ENCODE measurements at regions not wholly inside any gene's neighbourhood (a gene's known extent, or its start where the extent isn't known, plus 50 kb on each side); places are given as distances from the start of the nearest gene placed in this dataset.

DNA sequence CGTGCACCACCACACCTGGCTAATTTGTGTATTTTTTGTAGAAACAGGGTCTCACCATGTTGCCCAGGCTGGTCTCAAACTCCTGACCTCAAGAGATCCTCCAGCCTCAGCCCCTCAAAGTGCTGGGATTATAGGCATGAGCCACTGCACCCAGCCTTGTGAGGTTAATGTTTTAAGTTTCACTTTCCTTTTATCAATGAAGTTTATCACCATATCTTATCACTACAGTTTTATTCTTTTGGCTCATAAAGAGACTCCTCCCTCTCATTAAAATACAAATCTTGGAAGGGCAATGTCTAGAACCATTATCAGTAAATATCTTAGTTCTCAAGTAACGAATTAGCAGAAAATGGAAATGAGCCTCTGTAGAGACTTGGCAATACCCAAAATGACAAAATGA lies 173.8 kb downstream of the BCL11A start:
- intact Hi-C loops (cut with DNase I): no loop called here
- Histone ChIP-seq H3K36me3 (no peaks in the 10 kb centered on the region), H3K4me1 (ENCODE audit: insufficient read depth) (no peaks in the 10 kb centered on the region), H3K4me3 (no peak overlapping the region), H3K9me3 (no peaks in the 10 kb centered on the region), H3K27ac (no peak overlapping the region), H3K27me3 (no peaks in the 10 kb centered on the region)
- WGBS, 3 donors: 85 to 98% (median 88%) methylated on average over 2 of the region's 2 CpGs
- TF ChIP-seq, protein P1, sequence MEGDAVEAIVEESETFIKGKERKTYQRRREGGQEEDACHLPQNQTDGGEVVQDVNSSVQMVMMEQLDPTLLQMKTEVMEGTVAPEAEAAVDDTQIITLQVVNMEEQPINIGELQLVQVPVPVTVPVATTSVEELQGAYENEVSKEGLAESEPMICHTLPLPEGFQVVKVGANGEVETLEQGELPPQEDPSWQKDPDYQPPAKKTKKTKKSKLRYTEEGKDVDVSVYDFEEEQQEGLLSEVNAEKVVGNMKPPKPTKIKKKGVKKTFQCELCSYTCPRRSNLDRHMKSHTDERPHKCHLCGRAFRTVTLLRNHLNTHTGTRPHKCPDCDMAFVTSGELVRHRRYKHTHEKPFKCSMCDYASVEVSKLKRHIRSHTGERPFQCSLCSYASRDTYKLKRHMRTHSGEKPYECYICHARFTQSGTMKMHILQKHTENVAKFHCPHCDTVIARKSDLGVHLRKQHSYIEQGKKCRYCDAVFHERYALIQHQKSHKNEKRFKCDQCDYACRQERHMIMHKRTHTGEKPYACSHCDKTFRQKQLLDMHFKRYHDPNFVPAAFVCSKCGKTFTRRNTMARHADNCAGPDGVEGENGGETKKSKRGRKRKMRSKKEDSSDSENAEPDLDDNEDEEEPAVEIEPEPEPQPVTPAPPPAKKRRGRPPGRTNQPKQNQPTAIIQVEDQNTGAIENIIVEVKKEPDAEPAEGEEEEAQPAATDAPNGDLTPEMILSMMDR (IDR thresholded peaks at IDR 0.05): no peak
- TF ChIP-seq EP300 (IDR thresholded peaks at IDR 0.05) (no peak), POLR2A (IDR thresholded peaks at IDR 0.05) (no peak)
- no peak for DNase-seq

DNA sequence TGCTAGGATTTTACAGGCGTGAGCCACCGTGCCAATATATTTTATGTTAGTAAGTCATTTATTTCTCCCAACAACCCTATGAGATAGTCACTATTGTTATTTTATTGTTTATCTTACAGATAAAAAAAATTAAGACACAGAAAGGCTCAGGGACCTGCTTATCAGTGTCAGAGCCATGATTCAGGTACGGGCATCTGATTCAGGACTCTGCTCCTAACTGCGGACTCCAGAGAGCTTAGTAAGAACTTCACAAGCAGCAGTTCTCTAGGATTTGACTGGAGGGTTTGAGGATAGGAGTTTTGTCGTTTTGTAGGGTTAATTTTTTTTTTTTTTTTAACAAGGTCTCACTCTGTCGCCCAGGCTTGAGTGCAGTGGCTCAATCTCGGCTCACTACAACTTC lies 174.2 kb downstream of the BCL11A start:
- no peaks in the 10 kb centered on the region for H3K36me3 ChIP-seq
- no peaks in the 10 kb centered on the region for H3K4me1 ChIP-seq (ENCODE audit: insufficient read depth)
- TF ChIP-seq, protein P1 (IDR thresholded peaks at IDR 0.05): no peak
- TF ChIP-seq EP300 (IDR thresholded peaks at IDR 0.05) (no peak), POLR2A (IDR thresholded peaks at IDR 0.05) (no peak)
- intact Hi-C loops (cut with DNase I): no loop called here
- H3K9me3 ChIP-seq: no peaks in the 10 kb centered on the region
- WGBS, 3 donors: 72 to 85% (median 84%) methylated on average over 7 of the region's 7 CpGs
- no peaks in the 10 kb centered on the region for H3K27me3 ChIP-seq
- no peak overlapping the region for H3K27ac ChIP-seq
- no peak overlapping the region for H3K4me3 ChIP-seq
- no peak for DNase-seq

DNA sequence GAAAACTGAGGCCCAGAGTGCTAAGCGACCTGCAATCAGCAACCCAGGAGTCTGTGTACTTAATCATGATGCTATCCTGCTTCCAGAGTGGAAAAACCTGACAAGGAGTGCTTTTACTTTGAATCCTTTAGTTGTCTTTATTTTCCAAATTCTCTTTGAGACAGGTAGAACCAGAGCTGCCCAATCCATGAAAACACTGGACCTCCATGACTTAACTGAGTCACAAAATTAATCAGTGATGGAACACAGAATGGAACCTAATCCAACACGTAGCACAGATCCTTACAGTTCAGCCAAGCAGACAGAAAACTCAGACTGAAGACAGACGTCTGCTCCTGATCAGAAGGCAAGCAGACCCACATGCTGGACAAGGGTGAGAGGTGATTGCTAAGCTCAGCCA lies 175.6 kb downstream of the BCL11A start:
- no peak overlapping the region for H3K4me3 ChIP-seq
- no peaks in the 10 kb centered on the region for H3K9me3 ChIP-seq

DNA sequence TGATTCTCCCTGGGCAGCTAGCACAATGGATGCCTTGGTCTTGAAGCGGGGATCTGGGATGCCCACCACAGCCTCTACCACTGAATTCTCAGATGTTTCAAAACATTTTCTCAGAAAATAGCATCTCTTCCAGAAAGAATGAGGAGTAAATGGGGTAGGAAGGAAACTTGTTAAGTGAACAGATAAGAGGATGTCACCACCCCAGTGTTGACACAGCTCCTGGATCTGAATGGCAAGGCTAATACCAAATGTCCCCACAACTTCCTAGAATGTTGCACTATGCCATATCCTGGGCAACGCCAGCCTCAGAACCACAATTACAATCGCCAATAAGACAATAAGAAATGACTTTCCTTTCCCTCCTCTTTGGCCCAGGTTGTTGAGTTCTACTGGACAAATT lies 177.2 kb downstream of the BCL11A start:
- DNase-seq: no peak
- H3K9me3 ChIP-seq: no peaks in the 10 kb centered on the region
- H3K4me3 ChIP-seq: no peak overlapping the region
- intact Hi-C loops (cut with DNase I): no loop called here
- H3K27ac ChIP-seq: no peak overlapping the region
- no peaks in the 10 kb centered on the region for H3K36me3 ChIP-seq
- WGBS, 3 donors: 88 to 97% (median 93%) methylated on average over 3 of the region's 3 CpGs
- TF ChIP-seq, protein P1 (IDR thresholded peaks at IDR 0.05): no peak
- no peak for TF ChIP-seq POLR2A (IDR thresholded peaks at IDR 0.05)
- no peak for TF ChIP-seq EP300 (IDR thresholded peaks at IDR 0.05)
- H3K4me1 ChIP-seq (ENCODE audit: insufficient read depth): no peaks in the 10 kb centered on the region
- H3K27me3 ChIP-seq: no peaks in the 10 kb centered on the region

More for the DNA sequence above, 175.6 kb downstream of the BCL11A start:
- 77 to 91% (median 84%) methylated on average over 3 of the region's 3 CpGs for WGBS, 3 donors
- Histone ChIP-seq H3K27ac (no peak overlapping the region), H3K4me1 (ENCODE audit: insufficient read depth) (no peaks in the 10 kb centered on the region), H3K36me3 (no peaks in the 10 kb centered on the region), H3K27me3 (no peaks in the 10 kb centered on the region)
- TF ChIP-seq EP300 (IDR thresholded peaks at IDR 0.05) (no peak), POLR2A (IDR thresholded peaks at IDR 0.05) (no peak)
- TF ChIP-seq, protein P1 (IDR thresholded peaks at IDR 0.05): no peak
- intact Hi-C loops (cut with DNase I): no loop called here
- no peak for DNase-seq

DNA sequence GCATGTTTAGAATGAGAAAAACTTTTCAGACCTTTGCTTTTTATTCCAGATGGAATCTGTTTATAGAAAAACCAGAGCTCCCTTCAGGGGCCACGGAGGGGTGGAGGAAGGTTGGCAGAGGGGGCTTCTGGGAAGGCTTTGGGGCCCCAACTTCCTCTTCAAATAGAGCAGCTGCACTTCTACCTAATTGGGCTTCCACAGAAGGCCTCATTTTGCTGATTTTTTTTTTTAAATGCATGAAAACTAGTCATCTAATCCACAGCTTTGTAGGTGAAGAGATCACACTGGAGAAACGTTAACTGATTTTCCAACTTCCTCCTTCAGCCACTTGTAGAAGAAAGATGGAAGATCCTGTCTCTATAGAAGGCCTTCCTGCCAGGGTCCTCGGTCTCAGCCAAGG lies 181.8 kb downstream of the BCL11A start:
- WGBS, 3 donors: 77 to 81% (median 81%) methylated on average over 3 of the region's 3 CpGs
- no peaks in the 10 kb centered on the region for H3K4me1 ChIP-seq (ENCODE audit: insufficient read depth)
- TF ChIP-seq EP300 (IDR thresholded peaks at IDR 0.05) (no peak), POLR2A (IDR thresholded peaks at IDR 0.05) (no peak)
- TF ChIP-seq, protein P1 (IDR thresholded peaks at IDR 0.05): no peak

More for the DNA sequence above, 181.8 kb downstream of the BCL11A start:
- Histone ChIP-seq H3K9me3 (no peaks in the 10 kb centered on the region), H3K27ac (no peak overlapping the region), H3K27me3 (no peaks in the 10 kb centered on the region), H3K4me3 (no peak overlapping the region), H3K36me3 (no peaks in the 10 kb centered on the region)
- intact Hi-C loops (cut with DNase I): no loop called here
- DNase-seq: no peak
